IPS-11a (cell line): ENCODE measurements at regions not wholly inside any gene's neighbourhood (a gene's known extent, or its start where the extent isn't known, plus 50 kb on each side); places are given as distances from the start of the nearest gene placed in this dataset.
"Not testable (repeated sequence)": the region's sequence is repeated elsewhere in the genome, so short reads cannot be mapped to it uniquely, and the experiment has no call there.

Experiments
- H3K4me3 ChIP-seq: one replicate; pipeline ENCODE4 v1.5.1; 2013; ENCODE audit warnings: low read depth, low read length, control low read depth

DNA sequence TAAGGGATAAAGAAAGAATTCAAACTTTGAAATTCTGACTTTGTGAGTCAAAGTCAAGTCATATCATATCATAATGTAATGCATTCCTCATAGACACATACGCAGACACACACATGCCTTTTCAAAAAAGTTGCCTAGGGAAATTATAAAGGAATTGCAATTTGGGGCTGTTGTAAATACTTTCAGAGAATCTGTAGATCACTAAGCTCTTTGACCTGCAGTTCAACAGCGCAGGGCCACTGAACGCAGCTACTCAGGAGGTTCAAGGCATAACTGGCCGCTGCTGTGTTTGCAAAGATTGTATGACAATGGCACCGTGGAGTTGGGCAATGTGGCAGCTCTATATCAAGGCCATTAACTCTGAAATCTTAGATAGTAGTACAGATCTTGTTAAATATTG is 188.4 kb upstream of the THRB start:
- no peak overlapping the region for H3K4me3 ChIP-seq

DNA sequence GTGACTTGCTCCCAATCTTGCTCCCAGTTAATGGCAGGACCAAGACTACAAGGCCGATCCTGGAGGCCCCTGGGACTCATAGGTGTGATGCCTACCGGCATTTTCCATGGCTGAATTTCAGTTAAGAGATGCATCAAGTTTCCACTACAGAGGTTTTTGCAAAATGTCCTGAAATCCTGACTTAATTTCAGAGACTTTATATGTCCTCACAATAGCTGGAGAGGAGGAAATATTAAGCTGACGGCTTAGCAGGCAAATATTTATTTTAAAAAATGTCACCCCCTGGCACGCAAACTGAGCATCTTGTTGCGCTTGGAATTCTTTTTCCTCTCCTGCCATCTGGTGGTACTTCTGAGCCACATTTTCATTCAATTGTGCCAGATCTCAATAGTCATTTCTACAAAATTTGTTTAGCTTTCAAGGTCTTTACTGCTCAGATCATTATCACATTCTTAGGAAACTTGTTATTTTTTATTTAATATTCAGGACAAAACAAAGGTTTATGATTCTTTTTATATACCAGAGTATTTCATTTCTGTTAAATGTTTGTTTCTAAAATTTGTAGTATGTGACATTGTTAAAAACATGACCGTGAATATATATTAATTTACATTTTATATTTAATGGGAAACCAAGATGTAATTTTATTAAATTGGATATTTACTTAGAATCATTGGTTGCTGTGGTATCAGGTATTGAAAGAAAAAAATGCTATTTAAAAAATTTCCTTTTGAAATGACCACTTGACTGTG is 189.2 kb upstream of the THRB start:
- H3K4me3 ChIP-seq: no peak overlapping the region

DNA sequence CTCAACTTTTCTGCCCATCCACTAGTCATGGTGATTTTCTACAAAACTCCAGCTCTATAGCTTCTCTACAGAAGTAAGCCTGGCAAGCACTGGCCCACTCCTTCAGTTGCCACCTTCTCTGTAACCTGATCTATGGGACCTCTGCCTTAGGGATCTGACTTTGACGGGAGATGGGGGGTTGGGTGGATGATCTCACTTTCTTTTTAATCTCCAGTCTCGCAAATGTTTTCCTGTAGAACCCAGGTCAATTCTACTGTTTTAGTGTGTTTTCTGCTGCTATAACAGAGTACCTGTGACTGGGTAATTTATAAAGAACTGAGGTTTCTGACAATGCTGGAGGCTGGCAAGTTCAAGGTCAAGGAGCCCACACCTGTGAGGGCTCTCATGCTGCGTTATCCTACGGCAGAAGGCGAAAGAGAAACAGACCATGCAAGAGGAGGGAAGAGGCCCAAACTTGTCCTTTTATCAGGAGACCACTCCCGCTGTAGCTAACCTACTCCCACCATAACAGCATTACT is 189.9 kb upstream of the THRB start:
- H3K4me3 ChIP-seq: no peak overlapping the region

DNA sequence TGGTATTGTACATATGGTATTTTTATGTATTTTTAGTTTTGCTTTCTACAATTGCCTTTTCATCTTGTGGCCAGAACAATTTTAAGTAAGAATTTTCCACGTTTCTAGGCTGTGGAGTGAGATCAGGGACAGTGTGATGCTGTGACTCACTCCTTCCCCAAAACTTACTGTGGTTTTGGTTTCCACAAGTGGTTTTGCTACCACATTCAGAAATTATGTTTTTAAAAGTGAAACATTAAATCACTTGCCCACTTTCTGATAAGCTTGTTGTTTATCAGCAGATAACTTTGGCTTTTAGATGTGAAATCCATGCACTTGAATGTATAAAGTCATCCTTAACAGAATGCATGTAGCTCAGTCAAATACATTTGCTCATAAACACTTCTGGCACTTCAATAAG is 192.2 kb upstream of the THRB start:
- no peak overlapping the region for H3K4me3 ChIP-seq

DNA sequence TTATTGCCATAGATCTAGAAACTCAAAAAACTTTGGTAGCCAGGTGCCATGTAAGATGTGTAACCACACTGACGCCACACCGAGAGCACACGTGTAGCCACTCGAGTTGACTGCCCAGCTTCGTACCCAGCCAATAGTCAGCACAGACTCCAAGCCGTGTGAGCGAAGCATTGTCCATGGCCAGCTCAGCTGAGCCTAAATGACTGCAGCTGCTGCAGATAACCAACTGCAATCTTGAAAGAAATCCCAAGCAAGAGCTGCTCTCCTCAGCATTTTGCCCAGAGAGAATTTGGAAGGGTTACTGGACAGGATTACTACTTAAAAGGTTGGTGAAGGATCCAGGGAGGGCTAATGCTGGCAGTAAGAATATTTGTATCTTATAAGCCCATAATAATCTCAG is 193.0 kb upstream of the THRB start:
- no peak overlapping the region for H3K4me3 ChIP-seq

DNA sequence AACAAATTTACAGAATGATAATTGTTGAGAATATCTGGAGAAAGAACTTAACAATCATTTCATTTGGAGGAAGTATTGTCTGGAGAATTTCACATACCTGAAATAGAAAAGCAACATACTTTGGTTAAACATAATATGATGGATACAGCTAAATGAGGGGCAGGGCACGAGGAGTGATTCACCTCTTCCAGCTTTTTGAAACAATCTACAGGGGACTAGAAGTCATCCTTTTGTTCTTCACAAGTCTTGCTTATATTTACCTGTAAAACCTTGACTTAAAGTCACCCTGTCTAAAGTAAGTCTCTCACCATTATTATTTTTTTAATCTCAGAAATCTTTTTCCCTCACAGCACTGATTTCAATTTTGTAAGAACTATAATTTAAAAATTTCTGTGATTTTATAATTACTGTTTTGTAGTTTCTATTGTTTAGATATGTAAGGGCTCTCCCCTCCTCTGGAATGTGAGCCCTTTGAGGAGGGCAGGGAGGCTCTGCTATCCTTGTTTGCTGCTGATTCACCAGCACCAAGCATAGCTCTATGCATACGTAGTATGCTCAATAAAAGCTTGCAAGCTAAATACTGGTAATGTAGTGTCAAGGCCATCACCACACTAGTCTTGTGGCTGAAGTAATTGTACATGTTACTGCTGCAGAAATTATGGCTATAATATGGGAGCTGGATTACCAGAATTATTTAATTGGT is 193.9 kb upstream of the THRB start:
- no peak overlapping the region for H3K4me3 ChIP-seq

DNA sequence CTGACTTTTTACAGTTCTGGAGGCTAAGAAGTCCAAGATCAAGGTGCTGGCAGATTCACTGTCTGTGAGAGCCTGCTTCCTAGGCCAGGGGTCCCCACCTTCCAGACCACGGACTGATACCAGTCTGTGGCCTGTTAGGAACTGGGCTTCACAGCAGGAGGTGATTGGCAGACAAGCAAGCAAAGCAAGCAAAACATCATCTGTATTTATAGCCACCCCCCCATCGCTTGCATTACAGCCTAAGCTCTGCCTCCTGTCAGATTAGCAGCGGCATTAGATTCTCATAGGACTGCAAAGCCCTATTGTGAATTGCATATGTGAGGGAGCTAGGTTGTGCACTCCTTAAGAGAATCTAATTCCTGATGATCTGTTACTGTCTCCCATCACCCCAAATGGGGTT is 194.7 kb upstream of the THRB start:
- no peak overlapping the region for H3K4me3 ChIP-seq

DNA sequence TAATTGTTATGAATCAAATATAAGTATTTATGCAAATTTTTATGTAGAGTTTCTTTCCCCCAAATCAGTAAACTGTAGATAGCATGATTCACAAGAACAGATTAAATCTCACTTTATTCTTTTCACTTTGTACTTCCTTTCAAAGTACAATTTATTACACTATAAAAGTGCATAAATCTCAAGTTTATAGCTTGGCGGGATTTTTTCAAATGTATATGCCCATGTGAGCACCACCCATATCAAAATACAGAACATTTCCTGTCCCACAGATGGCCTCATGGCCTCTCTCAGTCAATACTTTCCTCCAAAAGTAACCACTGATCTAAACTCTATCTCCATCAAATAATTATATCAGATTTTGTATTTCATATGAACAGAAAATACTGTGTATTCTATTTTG is 196.1 kb upstream of the THRB start:
- H3K4me3 ChIP-seq: no peak overlapping the region

DNA sequence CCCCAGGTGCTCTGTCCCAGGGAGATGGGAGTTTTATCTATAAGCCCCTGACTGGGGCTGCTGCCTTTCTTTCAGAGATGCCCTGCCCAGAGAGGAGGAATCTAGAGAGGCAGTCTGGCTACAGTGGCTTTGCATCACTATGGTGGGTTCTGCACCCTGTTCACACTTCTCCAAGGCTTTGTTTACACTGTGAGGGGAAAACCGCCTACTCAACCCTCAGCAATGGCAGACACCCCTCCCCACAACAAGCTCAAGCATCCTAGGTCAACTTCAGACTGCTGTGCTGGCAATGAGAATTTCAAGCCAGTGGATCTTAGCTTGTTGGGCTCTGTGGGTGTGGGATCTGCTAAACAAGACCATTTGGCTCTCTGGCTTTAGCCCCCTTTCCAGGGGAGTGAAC is 204.4 kb upstream of the THRB start:
- H3K4me3 ChIP-seq: not testable (repeated sequence)

DNA sequence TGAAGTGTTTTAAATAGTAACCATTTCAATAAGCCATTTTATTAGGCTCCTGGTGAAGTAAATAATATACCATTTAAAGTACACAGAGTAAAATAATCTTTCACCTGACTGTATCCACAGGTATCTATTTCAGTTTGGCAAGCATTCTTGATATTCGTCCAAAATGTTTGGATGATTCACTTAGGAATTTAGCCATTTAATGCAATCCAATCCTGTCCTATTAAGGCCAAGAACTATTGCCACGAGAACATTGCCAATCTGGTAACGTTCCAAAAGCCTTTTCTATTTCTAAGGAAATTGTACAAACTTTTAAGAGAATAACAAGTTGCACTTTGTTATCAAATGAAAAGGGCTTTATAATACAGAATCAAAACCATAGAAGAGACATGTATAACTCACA is 209.8 kb upstream of the THRB start:
- H3K4me3 ChIP-seq: no peak overlapping the region

DNA sequence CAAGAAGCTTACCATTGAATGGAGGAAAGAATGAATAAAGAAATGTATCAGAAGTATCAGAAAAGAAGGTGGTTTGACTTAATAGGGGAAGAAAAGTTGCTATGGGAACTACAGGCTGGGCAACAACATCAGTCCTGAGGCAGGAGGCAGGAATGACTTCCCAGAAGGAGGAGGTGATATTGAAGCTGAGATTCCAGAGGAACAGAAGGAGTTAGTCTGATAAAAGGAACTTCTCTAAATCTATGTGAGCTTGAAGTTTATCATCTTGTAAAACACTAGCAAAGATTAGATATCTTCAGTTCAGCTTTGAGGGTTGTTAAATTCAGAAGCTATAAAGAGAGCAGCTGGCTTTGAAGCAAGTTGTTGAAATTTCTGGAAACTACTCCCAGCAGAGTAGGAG is 213.3 kb upstream of the THRB start:
- no peak overlapping the region for H3K4me3 ChIP-seq

DNA sequence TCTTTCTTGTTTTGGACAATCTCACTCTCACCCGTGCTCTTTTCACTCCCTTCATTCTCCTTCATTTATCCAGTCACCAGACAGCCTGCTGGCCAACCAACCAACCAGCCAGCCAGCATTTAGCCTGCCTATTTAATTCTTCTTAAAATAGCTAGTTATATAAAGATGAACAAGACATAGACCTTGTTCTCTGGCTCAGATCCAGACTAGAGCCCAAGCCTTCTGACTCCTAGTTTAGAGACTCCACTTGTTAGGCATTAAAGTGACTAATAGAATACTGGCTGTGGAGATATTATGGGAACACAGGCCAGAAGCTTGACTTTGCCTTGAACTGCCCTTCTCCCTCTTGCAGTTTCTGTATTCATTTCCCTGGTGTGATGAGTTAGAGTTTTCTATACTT is 215.3 kb upstream of the THRB start:
- no peak overlapping the region for H3K4me3 ChIP-seq

DNA sequence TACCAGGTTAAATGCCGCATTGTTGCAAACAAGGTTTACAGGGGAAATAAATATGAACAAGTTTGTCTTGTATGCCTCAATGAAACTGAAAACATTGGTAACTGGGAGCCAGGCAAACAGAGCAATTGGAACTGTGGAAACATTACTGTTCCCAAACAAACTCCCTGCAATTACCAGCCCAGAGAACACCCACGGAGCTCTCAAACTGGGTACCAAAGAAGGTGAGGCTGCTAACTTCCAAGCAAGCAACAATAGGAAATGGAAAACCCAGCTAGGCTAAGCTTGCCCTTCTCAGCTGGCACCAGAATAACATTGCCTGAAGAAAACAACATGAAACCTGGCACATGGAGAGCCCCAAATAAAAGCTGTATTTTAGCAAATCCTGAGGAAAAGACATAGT is 218.9 kb upstream of the THRB start:
- H3K4me3 ChIP-seq: no peak overlapping the region

DNA sequence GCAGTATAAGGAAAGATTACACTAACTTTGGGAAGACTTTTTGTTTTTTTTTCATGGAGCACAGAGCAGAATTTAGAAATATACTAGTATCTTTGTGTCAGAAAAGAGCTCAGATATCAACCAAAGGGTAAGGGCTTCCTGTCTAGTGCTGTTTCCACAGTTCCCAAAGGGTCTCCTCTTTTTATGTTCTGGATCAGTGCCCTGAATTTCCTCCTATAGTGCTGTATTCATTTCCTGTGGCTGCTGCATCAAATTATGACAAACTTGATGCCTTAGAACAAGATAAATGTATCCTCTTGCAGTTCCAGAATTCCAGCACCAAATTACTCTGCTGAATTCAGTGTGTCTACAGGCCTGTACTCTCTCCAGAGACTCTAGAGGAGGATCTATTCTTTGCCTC is 219.8 kb upstream of the THRB start:
- no peak overlapping the region for H3K4me3 ChIP-seq

DNA sequence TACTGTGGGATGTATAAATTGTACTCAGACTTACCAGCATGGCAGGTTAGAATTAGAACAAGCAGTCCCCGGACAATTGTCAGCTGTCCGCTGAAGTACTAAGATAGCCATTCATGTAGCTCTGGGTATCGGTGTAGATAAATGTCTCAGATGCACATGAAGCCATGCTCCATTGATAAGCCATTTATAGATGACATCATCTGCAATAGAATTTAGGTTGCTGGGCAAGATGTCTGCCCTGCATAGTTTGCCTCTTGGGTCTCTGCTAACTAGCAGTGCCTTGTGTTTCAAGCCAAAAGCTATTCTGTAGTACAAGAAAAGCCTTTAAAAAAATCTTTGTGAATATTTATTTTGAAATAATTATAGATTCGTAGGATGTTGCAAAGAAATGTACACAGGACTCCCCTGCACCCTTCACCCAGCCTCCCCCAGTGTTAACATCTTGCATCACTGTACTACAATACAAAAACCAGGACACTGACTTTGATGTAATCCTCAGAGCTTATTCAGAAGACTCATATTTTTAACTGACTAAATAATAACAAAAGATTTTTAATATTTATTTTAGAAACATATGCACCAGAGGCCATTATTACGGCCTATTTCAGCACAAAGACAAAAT is 220.6 kb upstream of the THRB start:
- no peak overlapping the region for H3K4me3 ChIP-seq

DNA sequence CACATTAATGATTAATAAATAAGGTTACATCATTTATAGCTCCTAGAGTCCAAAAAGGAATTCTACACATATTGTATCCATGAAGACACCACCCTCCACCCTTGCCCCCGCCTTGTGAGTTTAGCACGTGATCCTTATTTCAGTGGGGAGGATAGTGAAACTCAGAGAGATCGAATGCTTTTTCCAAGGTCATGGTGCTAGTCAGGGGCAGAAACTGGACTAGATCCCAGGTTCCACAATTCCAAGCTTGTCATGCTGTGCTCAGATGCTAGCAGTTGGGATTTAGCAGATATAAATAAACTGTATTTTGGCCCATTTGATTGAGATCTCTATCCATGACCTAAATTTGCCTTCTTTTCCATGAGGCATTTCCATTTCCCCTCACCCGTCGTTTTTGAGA is 227.4 kb upstream of the THRB start:
- no peak overlapping the region for H3K4me3 ChIP-seq

DNA sequence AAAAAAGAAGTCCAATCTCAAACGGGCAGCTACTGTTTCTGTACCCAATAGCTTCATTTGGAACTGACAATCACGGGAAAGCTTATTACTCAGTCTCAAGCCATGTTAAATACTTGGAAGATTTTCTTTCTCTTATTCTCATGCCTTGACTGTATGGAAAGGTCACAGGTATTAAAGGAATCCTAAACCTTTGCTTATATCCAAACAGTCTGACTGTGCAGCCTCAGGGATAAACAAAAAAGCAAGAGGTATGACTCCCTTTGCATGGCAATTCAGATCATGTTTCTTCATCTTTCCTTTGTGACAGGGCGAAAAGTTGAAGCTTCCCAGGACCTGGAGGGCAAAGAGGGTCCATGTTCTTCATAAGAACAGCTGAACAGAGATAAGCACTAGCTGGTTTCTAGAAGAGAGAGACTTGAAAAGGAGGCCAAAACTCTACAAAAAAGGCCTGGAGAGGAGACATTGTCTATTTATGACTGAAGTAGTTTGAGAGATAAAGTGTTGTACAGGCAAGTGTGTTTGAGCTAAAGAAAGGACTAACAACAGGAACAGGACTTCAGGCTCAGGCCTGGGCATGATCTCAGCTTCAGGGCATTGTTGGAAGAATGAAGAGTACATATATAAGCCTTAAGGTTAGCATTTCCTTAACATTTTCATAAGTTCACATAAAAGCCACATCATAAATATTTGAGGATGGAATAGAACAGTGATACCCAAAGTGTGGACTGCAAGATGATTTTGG is 231.0 kb upstream of the THRB start:
- no peak overlapping the region for H3K4me3 ChIP-seq

DNA sequence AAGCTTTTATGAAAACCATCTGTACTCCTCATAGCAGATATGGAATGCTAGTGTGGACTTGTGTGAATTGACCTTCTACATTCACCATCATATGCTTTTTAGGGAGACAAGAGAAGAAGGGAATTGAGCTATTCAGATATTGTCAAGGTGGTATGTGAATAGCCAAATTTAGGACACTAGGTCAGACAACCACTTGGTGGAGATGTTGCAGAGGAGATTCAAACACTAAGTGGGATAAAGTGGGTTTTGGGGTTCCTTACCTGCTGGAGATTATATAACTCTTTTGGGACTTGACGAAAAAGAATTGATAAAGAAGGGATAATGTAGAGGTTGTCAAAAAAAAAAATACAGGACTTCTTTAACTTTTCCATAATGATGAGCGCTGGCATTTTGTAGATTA is 231.8 kb upstream of the THRB start:
- no peak overlapping the region for H3K4me3 ChIP-seq

DNA sequence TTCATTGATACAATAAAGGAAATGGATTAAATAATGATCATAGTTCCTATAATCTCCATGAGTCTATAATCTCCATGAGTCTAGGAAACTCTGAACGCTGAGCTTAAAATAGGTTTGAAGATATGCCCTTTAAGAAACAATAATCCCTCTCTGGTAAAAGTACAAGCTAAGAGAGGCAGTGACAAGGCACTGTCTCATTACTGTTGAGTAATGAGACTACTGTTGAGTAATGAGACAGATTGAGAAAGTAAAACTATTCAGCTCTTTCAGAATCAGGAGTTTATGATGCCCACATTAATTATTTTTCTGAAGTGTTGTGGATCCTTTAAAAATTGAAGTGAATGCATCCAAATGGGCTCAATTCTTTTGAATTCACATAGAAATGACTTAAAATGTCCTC is 235.5 kb upstream of the THRB start:
- H3K4me3 ChIP-seq: no peak overlapping the region

DNA sequence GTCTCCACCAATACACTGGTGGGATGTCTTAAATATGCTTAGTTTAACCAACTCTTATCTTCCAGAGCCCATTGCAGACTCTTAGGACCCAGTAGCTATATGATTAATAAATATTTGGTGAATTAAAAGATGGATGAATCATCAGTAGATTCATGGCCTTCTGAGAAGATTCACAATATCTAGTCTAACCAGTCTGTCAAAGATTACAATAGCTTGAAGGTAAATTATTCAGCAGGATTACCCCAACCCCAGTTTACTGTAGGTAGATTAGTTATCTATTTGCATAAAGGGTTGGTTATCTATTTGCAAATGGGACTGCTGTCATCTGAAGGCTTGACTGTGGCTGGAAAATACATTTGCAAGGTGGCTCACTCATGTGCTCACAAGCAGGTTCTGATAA is 239.4 kb upstream of the THRB start:
- H3K4me3 ChIP-seq: no peak overlapping the region

DNA sequence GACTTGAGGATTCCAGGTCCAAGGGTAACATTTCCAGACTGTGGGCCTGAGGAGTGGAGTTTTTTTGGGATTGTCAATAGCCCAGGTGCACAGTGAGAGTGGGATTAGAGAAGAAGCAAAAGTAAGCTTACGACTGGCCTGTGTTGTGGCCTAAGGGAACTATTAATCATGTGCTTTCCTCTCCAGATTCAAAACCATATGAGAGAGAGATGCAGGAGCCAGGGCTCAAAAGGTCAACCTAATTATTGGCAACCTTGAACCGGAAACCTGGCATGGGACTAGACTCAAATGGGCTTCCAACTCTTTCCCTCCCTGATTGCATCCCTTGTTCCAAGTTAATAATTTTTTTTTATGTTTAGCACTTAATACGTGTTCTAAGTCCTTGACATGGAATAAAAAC is 242.1 kb upstream of the THRB start:
- H3K4me3 ChIP-seq: no peak overlapping the region

DNA sequence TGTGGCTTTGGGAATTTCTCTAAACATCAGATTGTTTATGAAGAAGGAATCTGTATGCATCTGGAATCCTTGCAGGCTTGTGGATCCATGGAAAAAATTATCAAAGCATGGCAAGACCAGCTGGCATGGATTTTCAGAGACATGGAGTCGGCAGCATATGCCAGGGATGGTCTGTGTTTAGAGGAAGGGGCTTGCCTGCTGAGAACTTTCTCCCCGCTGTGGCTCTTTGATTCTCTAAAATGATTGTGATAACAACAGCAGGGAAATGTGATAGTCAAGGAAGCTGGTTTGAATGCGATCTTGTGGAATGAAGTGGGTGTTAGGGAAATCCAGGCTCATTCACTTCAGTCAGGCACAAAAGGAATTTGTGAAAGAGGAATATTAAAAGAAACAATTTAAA is 245.7 kb upstream of the THRB start:
- no peak overlapping the region for H3K4me3 ChIP-seq
